CD14-positive monocyte (primary cell): ENCODE measurements at regions not wholly inside any gene's neighbourhood (a gene's known extent, or its start where the extent isn't known, plus 50 kb on each side); places are given as distances from the start of the nearest gene placed in this dataset.

Source experiments
- DNase-seq, 3 donors: peaks; one replicate each; pipeline ENCODE4 v3.0.0-alpha.2; 2011 to 2022
- H2AFZ ChIP-seq: 2 replicates; pipeline ENCODE4 v1.6.0; 2012; ENCODE audit warnings: mild to moderate bottlenecking, low read depth, low read length, inconsistent platforms; ENCODE audit not compliant: insufficient read depth, poor library complexity, severe bottlenecking
- H3K27ac ChIP-seq, 2 donors: 1 replicate in 1 of 2; 2 replicates in 1 of 2; pipeline ENCODE4 v1.5.1; 2012 to 2013; ENCODE audit warnings: low read length in 2 of 2, control low read depth in 1 of 2, inconsistent platforms in 1 of 2, low read depth in 1 of 2, mild to moderate bottlenecking in 1 of 2
- H3K27me3 ChIP-seq, 2 donors: one replicate each; pipeline versions ENCODE4 v1.6.0 to v1.6.1; 2011 to 2013; ENCODE audit warnings: low read length in 2 of 2; ENCODE audit not compliant: control insufficient read depth in 2 of 2, insufficient read depth in 2 of 2
- H3K36me3 ChIP-seq, 2 donors: replicated peaks in 1 of 2; 1 replicate in 1 of 2; 2 replicates in 1 of 2; pipeline versions ENCODE4 v1.5.1 to v1.6.1; 2012 to 2013; ENCODE audit warnings: low read length in 2 of 2, control low read depth in 1 of 2, inconsistent platforms in 1 of 2, mild to moderate bottlenecking in 1 of 2; ENCODE audit not compliant: insufficient read depth in 2 of 2, control insufficient read depth in 1 of 2
- H3K4me1 ChIP-seq, 2 donors: 1 replicate in 1 of 2; 2 replicates in 1 of 2; pipeline versions ENCODE4 v1.5.1 to v1.6.1; 2012 to 2013; ENCODE audit warnings: low read length in 2 of 2, control low read depth in 1 of 2, inconsistent platforms in 1 of 2, mild to moderate bottlenecking in 1 of 2, moderate library complexity in 1 of 2; ENCODE audit not compliant: insufficient read depth in 2 of 2, control insufficient read depth in 1 of 2
- H3K4me2 ChIP-seq: replicated peaks from 2 replicates; pipeline ENCODE3; 2012; ENCODE audit warnings: low read length, moderate library complexity, mild to moderate bottlenecking; ENCODE audit not compliant: poor library complexity, severe bottlenecking; ENCODE audit errors: extremely low read depth
- H3K4me3 ChIP-seq, 3 experiments: fragments of 200-600 bp in 1 of 3; sonication (generic) in 1 of 3; replicated peaks in 1 of 3; 1 replicate in 2 of 3; 2 replicates in 1 of 3; pipeline ENCODE4 v1.5.1; 2011 to 2013; ENCODE audit warnings: low read length in 3 of 3, mild to moderate bottlenecking in 3 of 3, control low read depth in 2 of 3, low read depth in 2 of 3, inconsistent platforms in 1 of 3, moderate library complexity in 1 of 3
- H3K79me2 ChIP-seq: 2 replicates; pipeline ENCODE4 v1.6.0; 2012; ENCODE audit warnings: mild to moderate bottlenecking, control low read depth, inconsistent platforms, low read length, moderate library complexity; ENCODE audit not compliant: insufficient read depth
- H3K9ac ChIP-seq: 2 replicates; pipeline ENCODE4 v1.6.0; 2017; ENCODE audit warnings: low read length, mild to moderate bottlenecking; ENCODE audit not compliant: insufficient read depth, poor library complexity, severe bottlenecking
- H3K9me3 ChIP-seq, 2 donors: replicated peaks in 1 of 2; 1 replicate in 1 of 2; 2 replicates in 1 of 2; pipeline versions ENCODE4 v1.5.1 to v1.6.1; 2012 to 2013; ENCODE audit warnings: low read length in 2 of 2, control low read depth in 1 of 2; ENCODE audit not compliant: control insufficient read depth in 1 of 2, insufficient read depth in 1 of 2
- H4K20me1 ChIP-seq: 2 replicates; pipeline ENCODE4 v1.6.0; 2012; ENCODE audit warnings: mild to moderate bottlenecking, low read length, control low read depth, moderate library complexity; ENCODE audit not compliant: insufficient read depth
- H3K27ac Mint-ChIP-seq, 7 donors: one replicate each; pipeline ENCODE4 v1.8.0; 2020; ENCODE audit warnings: mild to moderate bottlenecking in 7 of 7, mixed read lengths in 7 of 7, moderate library complexity in 6 of 7, inconsistent platforms in 2 of 7
- H3K27me3 Mint-ChIP-seq, 3 donors: one replicate each; pipeline ENCODE4 v1.8.0; 2021 to 2022; ENCODE audit warnings: low read depth in 3 of 3, mild to moderate bottlenecking in 3 of 3, mixed read lengths in 3 of 3, moderate library complexity in 3 of 3, inconsistent platforms in 1 of 3
- H3K36me3 Mint-ChIP-seq, 2 donors: one replicate each; pipeline ENCODE4 v1.8.0; 2020; ENCODE audit warnings: mixed read lengths in 2 of 2, inconsistent platforms in 1 of 2, mild to moderate bottlenecking in 1 of 2
- H3K4me1 Mint-ChIP-seq: one replicate; pipeline ENCODE4 v1.8.0; 2020; ENCODE audit warnings: mild to moderate bottlenecking, mixed read lengths
- H3K4me3 Mint-ChIP-seq, 2 donors: one replicate each; pipeline ENCODE4 v1.8.0; 2020; ENCODE audit warnings: mild to moderate bottlenecking in 2 of 2, mixed read lengths in 2 of 2, moderate library complexity in 1 of 2
- H3K9me3 Mint-ChIP-seq, 7 donors: one replicate each; pipeline ENCODE4 v1.8.0; 2020 to 2022; ENCODE audit warnings: mixed read lengths in 7 of 7, mild to moderate bottlenecking in 6 of 7, moderate library complexity in 6 of 7, inconsistent platforms in 2 of 7
- CTCF ChIP-seq: fragments of 200-600 bp; IDR thresholded peaks from one replicate; pipeline ENCODE4 v1.8.0; 2022; ENCODE audit warnings: antibody characterized with exemption, mild to moderate bottlenecking
- WGBS: methylation state at CpG from one replicate; pipeline ENCODE4 v1.1.5; 2013; ENCODE audit warnings: missing lambda C conversion rate; ENCODE audit not compliant: insufficient coverage; 5-methylcytosine and 5-hydroxymethylcytosine counted together
- intact Hi-C, 2 donors: fragments of 100-400 bp; cut with micrococcal nuclease; formaldehyde crosslinking; loops; one replicate each; pipeline versions ENCODE4 v1.15.0 to v1.15.1; 2023

- Histone ChIP-seq H3K9me3 (peaks cover 2 to 14% of the 10 kb centered on the region in 2 donors), H3K4me2 (no peak overlapping the region), H3K4me1 (no peaks in the 10 kb centered on the region), H3K9ac (no peak overlapping the region), H3K79me2 (no peaks in the 10 kb centered on the region), H2AFZ (no peak overlapping the region), H3K27me3 (no peaks in the 10 kb centered on the region), H3K27ac (no peak overlapping the region), H3K4me3 (no peak overlapping the region), H3K36me3 (no peaks in the 10 kb centered on the region), H4K20me1 (no peaks in the 10 kb centered on the region)
- no peak overlapping the region for H3K27ac Mint-ChIP-seq
- DNase-seq, result no peak
- 94% methylated on average over 2 of the region's 8 CpGs for WGBS
- no peaks in the 10 kb centered on the region for H3K27me3 Mint-ChIP-seq
- H3K36me3 Mint-ChIP-seq, result no peaks in the 10 kb centered on the region
- no peak for TF ChIP-seq CTCF
- peaks cover 0 to 12% (median 4%) of the 10 kb centered on the region in 7 donors for H3K9me3 Mint-ChIP-seq
- intact Hi-C loops, result no loop called here
- H3K4me1 Mint-ChIP-seq, result no peaks in the 10 kb centered on the region
- H3K4me3 Mint-ChIP-seq, result no peak overlapping the region
Measured at GRCh38 chr5:12460493-12461261, 556.4 kb upstream of the CTNND2 start.

DNA sequence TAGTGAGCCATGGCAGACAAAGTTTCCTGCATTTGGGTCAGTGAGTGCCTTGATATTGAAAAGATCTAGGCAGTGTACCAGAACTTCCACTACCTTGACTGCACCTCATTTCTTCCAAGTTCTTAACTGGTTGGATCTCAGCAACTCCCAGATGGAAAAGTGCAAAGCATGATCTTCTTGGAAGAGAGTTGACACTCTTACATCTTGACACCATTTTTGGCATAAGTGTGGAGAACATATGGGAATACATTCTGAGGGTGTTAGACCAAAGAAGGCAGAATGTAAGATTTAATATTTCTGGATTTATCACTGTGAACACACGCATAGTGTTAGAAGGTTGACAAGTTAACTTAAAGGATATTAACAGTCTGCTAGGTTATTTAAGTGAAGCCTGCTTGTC is 555.1 kb upstream of the CTNND2 start:
- no CpG with 5 or more reads among the region's 1 CpG for WGBS
- H3K4me1 ChIP-seq, result no peaks in the 10 kb centered on the region
- H3K27me3 ChIP-seq, result no peaks in the 10 kb centered on the region
- no peak overlapping the region for H3K4me2 ChIP-seq
- no peak overlapping the region for H2AFZ ChIP-seq
- no peak overlapping the region for H3K4me3 ChIP-seq
- Mint-ChIP-seq H3K4me1 (no peaks in the 10 kb centered on the region), H3K27me3 (no peaks in the 10 kb centered on the region), H3K4me3 (no peak overlapping the region), H3K9me3 (peaks cover 0 to 12% (median 4%) of the 10 kb centered on the region in 7 donors), H3K27ac (no peak overlapping the region), H3K36me3 (no peaks in the 10 kb centered on the region)
- H3K9me3 ChIP-seq, result peaks cover 2 to 14% of the 10 kb centered on the region in 2 donors
- no peak for TF ChIP-seq CTCF
- H3K9ac ChIP-seq, result no peak overlapping the region
- no peak overlapping the region for H3K27ac ChIP-seq
- DNase-seq, result no peak
- no peaks in the 10 kb centered on the region for H3K36me3 ChIP-seq
- no peaks in the 10 kb centered on the region for H3K79me2 ChIP-seq
- intact Hi-C loops, result no loop called here
- no peaks in the 10 kb centered on the region for H4K20me1 ChIP-seq
